ENCODE measurements at regions not wholly inside any gene's neighbourhood (a gene's known extent, or its start where the extent isn't known, plus 50 kb on each side); places are given as distances from the start of the nearest gene placed in this dataset.

DNA sequence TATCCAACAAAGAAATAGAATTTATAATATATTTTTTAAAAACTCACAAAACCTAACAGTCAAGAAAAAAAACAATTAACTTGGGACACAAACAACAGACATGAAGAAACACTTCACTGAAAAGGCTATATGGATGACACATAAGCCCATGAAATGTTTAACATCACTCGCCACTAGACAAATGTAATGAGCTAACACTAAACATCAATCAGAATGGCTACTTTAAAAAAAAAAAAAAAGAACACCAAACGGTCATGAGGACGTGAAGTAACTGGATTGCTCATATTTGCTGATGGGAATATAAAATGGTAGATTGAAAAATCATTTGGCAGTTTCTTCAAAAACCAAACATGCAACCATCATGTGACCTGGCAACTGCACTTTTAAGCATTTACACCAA lies 97.3 kb upstream of the RGPD4 start:
- no peak overlapping the region for H2AK5ac ChIP-seq (ENCODE audit: low read depth, low read length)
- H3K4me1 ChIP-seq (ENCODE audit: control insufficient read depth in 2 of 2, insufficient read depth in 1 of 2, low read depth in 1 of 2, low read length in 2 of 2): no peaks in the 10 kb centered on the region

GRCh38 chr2:107730898-107731297 lies 95.8 kb upstream of the RGPD4 start:
- Histone ChIP-seq H3K4me2 (ENCODE audit: insufficient read depth, low read length, poor library complexity, severe bottlenecking) (no peak overlapping the region), H4K8ac (ENCODE audit: low read depth, low read length) (no peak overlapping the region), H3K4me1 (ENCODE audit: control insufficient read depth in 2 of 2, insufficient read depth in 1 of 2, low read depth in 1 of 2, low read length in 2 of 2) (no peaks in the 10 kb centered on the region), H2BK5ac (ENCODE audit: low read length) (no peak overlapping the region), H3K27ac (replicated peaks; ENCODE audit: low read length) (no peak overlapping the region), H3K14ac (ENCODE audit: low read length) (no peak overlapping the region), H4K91ac (ENCODE audit: low read depth, low read length, poor library complexity) (no peak overlapping the region), H3K18ac (ENCODE audit: low read length) (no peak overlapping the region), H2AFZ (ENCODE audit: low read length) (no peak overlapping the region), H3K36me3 (replicated peaks in 1 of 2; ENCODE audit: control insufficient read depth in 2 of 2, insufficient read depth in 2 of 2, low read length in 2 of 2) (no peaks in the 10 kb centered on the region), H2BK15ac (ENCODE audit: low read length) (no peak overlapping the region), H3K9me3 (replicated peaks in 1 of 2; ENCODE audit: control insufficient read depth in 2 of 2, insufficient read depth in 1 of 2, low read depth in 1 of 2, low read length in 2 of 2) (no peaks in the 10 kb centered on the region), H3K79me1 (ENCODE audit: low read depth, low read length) (no peaks in the 10 kb centered on the region), H2AK5ac (ENCODE audit: low read depth, low read length) (no peak overlapping the region), H3K4ac (ENCODE audit: low read length) (no peak overlapping the region), H3K4me3 (ENCODE audit: low read length in 2 of 2) (no peak overlapping the region), H3K9ac (ENCODE audit: low read depth, low read length, poor library complexity) (no peak overlapping the region), H3K27me3 (ENCODE audit: control insufficient read depth in 3 of 3, insufficient read depth in 3 of 3, low read depth in 1 of 3, low read length in 3 of 3) (no peaks in the 10 kb centered on the region), H2BK12ac (ENCODE audit: low read length) (no peak overlapping the region), H3K23ac (ENCODE audit: low read depth, low read length, poor library complexity) (no peak overlapping the region), H2BK120ac (ENCODE audit: low read depth, low read length) (no peak overlapping the region)
- DNase-seq (ENCODE audit: low spot score): no peak
- WGBS, 2 donors (ENCODE audit: extremely low coverage in 2 of 2, insufficient read length in 2 of 2, insufficient replicate concordance in 1 of 2): no CpG with 5 or more reads among the region's 2 CpGs

More for the DNA sequence above, 97.3 kb upstream of the RGPD4 start:
- no peak overlapping the region for H2BK120ac ChIP-seq (ENCODE audit: low read depth, low read length)
- no peak overlapping the region for H2BK12ac ChIP-seq (ENCODE audit: low read length)
- H3K4me2 ChIP-seq (ENCODE audit: insufficient read depth, low read length, poor library complexity, severe bottlenecking): no peak overlapping the region
- H3K9me3 ChIP-seq (replicated peaks in 1 of 2; ENCODE audit: control insufficient read depth in 2 of 2, insufficient read depth in 1 of 2, low read depth in 1 of 2, low read length in 2 of 2): no peaks in the 10 kb centered on the region
- no peak overlapping the region for H3K4ac ChIP-seq (ENCODE audit: low read length)
- no peaks in the 10 kb centered on the region for H3K36me3 ChIP-seq (replicated peaks in 1 of 2; ENCODE audit: control insufficient read depth in 2 of 2, insufficient read depth in 2 of 2, low read length in 2 of 2)
- H3K9ac ChIP-seq (ENCODE audit: low read depth, low read length, poor library complexity): no peak overlapping the region
- H3K79me1 ChIP-seq (ENCODE audit: low read depth, low read length): no peaks in the 10 kb centered on the region
- no peak overlapping the region for H3K18ac ChIP-seq (ENCODE audit: low read length)
- H3K27ac ChIP-seq (replicated peaks; ENCODE audit: low read length): no peak overlapping the region
- no peak overlapping the region for H2BK5ac ChIP-seq (ENCODE audit: low read length)
- H3K4me3 ChIP-seq (ENCODE audit: low read length in 2 of 2): no peak overlapping the region
- no peak overlapping the region for H3K14ac ChIP-seq (ENCODE audit: low read length)
- no peak overlapping the region for H2AFZ ChIP-seq (ENCODE audit: low read length)
- WGBS, 2 donors (ENCODE audit: extremely low coverage in 2 of 2, insufficient read length in 2 of 2, insufficient replicate concordance in 1 of 2): no CpG with 5 or more reads among the region's 3 CpGs
- no peak overlapping the region for H4K8ac ChIP-seq (ENCODE audit: low read depth, low read length)
- H3K27me3 ChIP-seq (ENCODE audit: control insufficient read depth in 3 of 3, insufficient read depth in 3 of 3, low read depth in 1 of 3, low read length in 3 of 3): no peaks in the 10 kb centered on the region
- H3K23ac ChIP-seq (ENCODE audit: low read depth, low read length, poor library complexity): no peak overlapping the region
- DNase-seq (ENCODE audit: low spot score): no peak
- no peak overlapping the region for H2BK15ac ChIP-seq (ENCODE audit: low read length)
- no peak overlapping the region for H4K91ac ChIP-seq (ENCODE audit: low read depth, low read length, poor library complexity)

DNA sequence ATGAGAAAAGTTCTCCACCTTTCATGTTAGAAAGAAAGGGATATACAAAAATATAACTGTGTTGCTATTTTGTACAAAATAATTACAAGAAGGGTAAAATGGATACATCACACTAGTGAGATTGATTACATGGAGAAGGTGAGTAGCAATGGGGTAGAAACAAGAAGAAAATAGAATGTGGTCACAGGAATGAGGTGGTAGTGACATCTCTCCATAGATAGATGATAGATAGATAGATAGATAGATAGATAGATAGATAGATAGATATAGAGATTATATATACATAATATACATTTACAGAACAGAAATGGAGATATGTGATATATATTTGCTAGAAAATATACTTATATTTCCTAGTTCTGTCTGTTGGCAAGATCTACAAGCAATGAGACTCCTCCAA lies 95.3 kb upstream of the RGPD4 start:
- no peak overlapping the region for H3K4me3 ChIP-seq (ENCODE audit: low read length in 2 of 2)
- H3K27ac ChIP-seq (replicated peaks; ENCODE audit: low read length): no peak overlapping the region

DNA sequence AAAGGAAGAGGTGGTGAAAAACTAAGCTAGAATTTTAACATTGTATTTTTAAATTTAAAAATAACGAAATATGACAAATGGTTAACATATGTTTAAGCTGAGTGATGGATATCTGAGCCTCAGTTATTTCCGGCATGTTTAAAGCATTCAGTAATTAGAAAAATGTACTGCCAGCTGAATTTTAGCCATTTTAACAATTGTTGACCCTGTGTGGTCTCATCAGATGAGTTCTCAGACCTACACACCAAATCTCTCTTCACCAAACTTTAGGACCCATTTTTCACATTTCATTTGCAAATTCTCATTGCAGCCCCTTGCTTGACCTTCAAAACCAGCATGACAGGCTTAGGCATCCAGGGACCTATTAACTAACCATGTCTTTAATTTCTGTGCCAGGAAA lies 91.5 kb upstream of the RGPD4 start:
- H3K14ac ChIP-seq (ENCODE audit: low read length): no peak overlapping the region
- H2BK15ac ChIP-seq (ENCODE audit: low read length): no peak overlapping the region
- no peak overlapping the region for H4K8ac ChIP-seq (ENCODE audit: low read depth, low read length)
- no CpG with 5 or more reads among the region's 2 CpGs for WGBS, 2 donors (ENCODE audit: extremely low coverage in 2 of 2, insufficient read length in 2 of 2, insufficient replicate concordance in 1 of 2)
- no peak overlapping the region for H3K9ac ChIP-seq (ENCODE audit: low read depth, low read length, poor library complexity)
- H3K27me3 ChIP-seq (ENCODE audit: control insufficient read depth in 3 of 3, insufficient read depth in 3 of 3, low read depth in 1 of 3, low read length in 3 of 3): no peaks in the 10 kb centered on the region
- no peak overlapping the region for H3K4me3 ChIP-seq (ENCODE audit: low read length in 2 of 2)
- H3K4me2 ChIP-seq (ENCODE audit: insufficient read depth, low read length, poor library complexity, severe bottlenecking): no peak overlapping the region
- DNase-seq (ENCODE audit: low spot score): no peak
- no peak overlapping the region for H3K4ac ChIP-seq (ENCODE audit: low read length)
- H3K79me1 ChIP-seq (ENCODE audit: low read depth, low read length): no peaks in the 10 kb centered on the region
- H3K27ac ChIP-seq (replicated peaks; ENCODE audit: low read length): no peak overlapping the region
- H2AK5ac ChIP-seq (ENCODE audit: low read depth, low read length): no peak overlapping the region
- no peak overlapping the region for H2AFZ ChIP-seq (ENCODE audit: low read length)
- no peaks in the 10 kb centered on the region for H3K4me1 ChIP-seq (ENCODE audit: control insufficient read depth in 2 of 2, insufficient read depth in 1 of 2, low read depth in 1 of 2, low read length in 2 of 2)
- H2BK12ac ChIP-seq (ENCODE audit: low read length): no peak overlapping the region
- no peak overlapping the region for H4K91ac ChIP-seq (ENCODE audit: low read depth, low read length, poor library complexity)
- no peak overlapping the region for H2BK5ac ChIP-seq (ENCODE audit: low read length)
- no peaks in the 10 kb centered on the region for H3K36me3 ChIP-seq (replicated peaks in 1 of 2; ENCODE audit: control insufficient read depth in 2 of 2, insufficient read depth in 2 of 2, low read length in 2 of 2)
- H3K23ac ChIP-seq (ENCODE audit: low read depth, low read length, poor library complexity): no peak overlapping the region
- no peak overlapping the region for H2BK120ac ChIP-seq (ENCODE audit: low read depth, low read length)
- H3K9me3 ChIP-seq (replicated peaks in 1 of 2; ENCODE audit: control insufficient read depth in 2 of 2, insufficient read depth in 1 of 2, low read depth in 1 of 2, low read length in 2 of 2): no peaks in the 10 kb centered on the region
- H3K18ac ChIP-seq (ENCODE audit: low read length): no peak overlapping the region

More for the DNA sequence above, 95.3 kb upstream of the RGPD4 start:
- Histone ChIP-seq H3K4me2 (ENCODE audit: insufficient read depth, low read length, poor library complexity, severe bottlenecking) (no peak overlapping the region), H2BK120ac (ENCODE audit: low read depth, low read length) (no peak overlapping the region), H2AK5ac (ENCODE audit: low read depth, low read length) (no peak overlapping the region), H3K9me3 (replicated peaks in 1 of 2; ENCODE audit: control insufficient read depth in 2 of 2, insufficient read depth in 1 of 2, low read depth in 1 of 2, low read length in 2 of 2) (no peaks in the 10 kb centered on the region), H2BK12ac (ENCODE audit: low read length) (no peak overlapping the region), H3K14ac (ENCODE audit: low read length) (no peak overlapping the region), H4K8ac (ENCODE audit: low read depth, low read length) (no peak overlapping the region), H3K4ac (ENCODE audit: low read length) (no peak overlapping the region), H3K4me1 (ENCODE audit: control insufficient read depth in 2 of 2, insufficient read depth in 1 of 2, low read depth in 1 of 2, low read length in 2 of 2) (no peaks in the 10 kb centered on the region), H2BK5ac (ENCODE audit: low read length) (no peak overlapping the region), H3K27me3 (ENCODE audit: control insufficient read depth in 3 of 3, insufficient read depth in 3 of 3, low read depth in 1 of 3, low read length in 3 of 3) (no peaks in the 10 kb centered on the region), H4K91ac (ENCODE audit: low read depth, low read length, poor library complexity) (no peak overlapping the region), H3K18ac (ENCODE audit: low read length) (no peak overlapping the region), H2BK15ac (ENCODE audit: low read length) (no peak overlapping the region), H3K36me3 (replicated peaks in 1 of 2; ENCODE audit: control insufficient read depth in 2 of 2, insufficient read depth in 2 of 2, low read length in 2 of 2) (no peaks in the 10 kb centered on the region), H3K9ac (ENCODE audit: low read depth, low read length, poor library complexity) (no peak overlapping the region), H2AFZ (ENCODE audit: low read length) (no peak overlapping the region), H3K79me1 (ENCODE audit: low read depth, low read length) (no peaks in the 10 kb centered on the region), H3K23ac (ENCODE audit: low read depth, low read length, poor library complexity) (no peak overlapping the region)
- DNase-seq (ENCODE audit: low spot score): no peak
